BE2C (cell line): ENCODE measurements at regions not wholly inside any gene's neighbourhood (a gene's known extent, or its start where the extent isn't known, plus 50 kb on each side); places are given as distances from the start of the nearest gene placed in this dataset.

ENCODE experiments used
- DNase-seq: peaks from one replicate; pipeline ENCODE4 v3.0.0-alpha.2; 2020
- H3K27me3 ChIP-seq: fragments of 250-450 bp; sonication (Bioruptor Pico); 2 replicates; pipeline ENCODE4 v1.5.1; 2020; ENCODE audit warnings: mild to moderate bottlenecking
- H3K36me3 ChIP-seq: fragments of 250-450 bp; sonication (Bioruptor Pico); 2 replicates; pipeline ENCODE4 v1.5.1; 2020; ENCODE audit warnings: mild to moderate bottlenecking
- H3K4me1 ChIP-seq: fragments of 250-450 bp; sonication (Bioruptor Pico); 2 replicates; pipeline ENCODE4 v1.5.1; 2020
- H3K4me3 ChIP-seq: 2 replicates; pipeline ENCODE4 v1.5.1; 2011; ENCODE audit warnings: low read depth, low read length
- H3K9me3 ChIP-seq: fragments of 250-450 bp; sonication (Bioruptor Pico); 2 replicates; pipeline ENCODE4 v1.5.1; 2020
- TF ChIP-seq, protein P1 (sequence below): IDR thresholded peaks from 2 replicates; pipeline ENCODE4 v1.5.1; 2012; ENCODE audit warnings: mild to moderate bottlenecking, low read depth, low read length

DNA sequence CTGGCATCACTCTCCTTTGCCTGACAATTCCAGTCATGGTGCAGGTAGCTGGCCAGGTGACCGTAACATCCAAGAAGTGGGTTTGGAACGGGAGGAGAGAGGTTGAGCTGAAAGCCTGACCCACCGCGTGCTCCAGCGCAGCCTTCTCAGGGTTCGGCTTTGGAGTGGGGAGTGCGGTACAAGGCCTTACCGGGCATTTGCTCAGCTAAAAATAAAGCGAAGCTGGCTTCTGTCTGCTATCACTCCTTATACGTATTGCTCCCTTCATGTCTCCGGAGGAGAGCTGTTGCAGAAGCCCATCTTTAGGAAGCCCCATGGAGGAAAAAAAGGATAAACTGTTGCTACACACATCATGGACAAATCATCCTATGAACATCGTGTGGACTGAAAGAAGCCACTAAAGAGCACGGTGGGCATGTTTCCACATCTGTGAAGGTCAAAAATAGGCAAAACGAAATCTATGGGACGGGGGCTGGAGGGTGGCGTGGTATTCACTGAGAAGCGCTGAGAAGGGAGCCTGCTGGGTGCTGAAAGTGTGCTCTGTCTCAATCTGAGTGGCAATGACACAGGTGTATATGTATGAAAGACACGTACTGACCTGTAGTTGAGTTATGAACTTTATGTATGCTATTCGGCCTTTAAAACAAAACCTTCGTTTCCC is 57.2 kb upstream of the TAB2 start:
- Histone ChIP-seq H3K9me3 (no peaks in the 10 kb centered on the region), H3K4me3 (no peak overlapping the region), H3K27me3 (no peaks in the 10 kb centered on the region), H3K36me3 (no peaks in the 10 kb centered on the region), H3K4me1 (peaks cover 3% of the 10 kb centered on the region; the same call in 1 of the 2 replicates)
- TF ChIP-seq, protein P1, sequence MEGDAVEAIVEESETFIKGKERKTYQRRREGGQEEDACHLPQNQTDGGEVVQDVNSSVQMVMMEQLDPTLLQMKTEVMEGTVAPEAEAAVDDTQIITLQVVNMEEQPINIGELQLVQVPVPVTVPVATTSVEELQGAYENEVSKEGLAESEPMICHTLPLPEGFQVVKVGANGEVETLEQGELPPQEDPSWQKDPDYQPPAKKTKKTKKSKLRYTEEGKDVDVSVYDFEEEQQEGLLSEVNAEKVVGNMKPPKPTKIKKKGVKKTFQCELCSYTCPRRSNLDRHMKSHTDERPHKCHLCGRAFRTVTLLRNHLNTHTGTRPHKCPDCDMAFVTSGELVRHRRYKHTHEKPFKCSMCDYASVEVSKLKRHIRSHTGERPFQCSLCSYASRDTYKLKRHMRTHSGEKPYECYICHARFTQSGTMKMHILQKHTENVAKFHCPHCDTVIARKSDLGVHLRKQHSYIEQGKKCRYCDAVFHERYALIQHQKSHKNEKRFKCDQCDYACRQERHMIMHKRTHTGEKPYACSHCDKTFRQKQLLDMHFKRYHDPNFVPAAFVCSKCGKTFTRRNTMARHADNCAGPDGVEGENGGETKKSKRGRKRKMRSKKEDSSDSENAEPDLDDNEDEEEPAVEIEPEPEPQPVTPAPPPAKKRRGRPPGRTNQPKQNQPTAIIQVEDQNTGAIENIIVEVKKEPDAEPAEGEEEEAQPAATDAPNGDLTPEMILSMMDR = no peak
- no peak for DNase-seq

DNA sequence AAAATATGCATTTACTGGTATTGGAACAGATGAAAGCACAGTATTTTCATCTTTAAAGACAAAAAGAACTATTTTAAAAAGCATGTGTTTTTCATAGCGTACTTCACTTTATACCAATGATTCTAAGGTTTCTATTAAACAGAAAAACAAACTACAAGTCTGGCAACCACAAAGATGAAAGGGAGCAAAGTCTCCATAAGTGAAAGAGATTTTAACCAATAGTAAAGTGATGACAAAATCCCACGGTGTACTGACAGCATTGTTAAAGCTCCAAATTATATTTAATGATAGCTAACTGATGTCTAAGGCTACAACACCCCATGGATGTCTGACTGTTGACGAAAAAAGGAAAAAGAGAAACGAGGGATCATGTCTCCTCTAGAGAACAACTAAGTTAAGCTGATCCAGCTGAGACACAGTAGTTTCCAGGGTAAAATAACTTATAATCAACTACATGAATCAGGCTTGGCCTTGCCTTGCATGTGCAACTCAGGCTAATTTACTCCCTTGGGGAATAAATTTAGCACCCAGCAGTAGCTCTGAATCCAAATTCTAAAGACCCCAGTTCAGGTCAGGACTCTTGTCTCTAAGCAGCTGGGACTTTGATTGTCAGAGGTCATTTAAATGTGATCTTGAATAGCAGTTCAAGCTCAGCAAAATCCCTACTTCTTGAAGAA is 56.0 kb upstream of the TAB2 start:
- no peak for DNase-seq
- Histone ChIP-seq H3K27me3 (no peaks in the 10 kb centered on the region), H3K4me3 (no peak overlapping the region), H3K4me1 (peaks cover 3% of the 10 kb centered on the region; the same call in 1 of the 2 replicates), H3K9me3 (no peaks in the 10 kb centered on the region), H3K36me3 (no peaks in the 10 kb centered on the region)
- TF ChIP-seq, protein P1 = no peak

DNA sequence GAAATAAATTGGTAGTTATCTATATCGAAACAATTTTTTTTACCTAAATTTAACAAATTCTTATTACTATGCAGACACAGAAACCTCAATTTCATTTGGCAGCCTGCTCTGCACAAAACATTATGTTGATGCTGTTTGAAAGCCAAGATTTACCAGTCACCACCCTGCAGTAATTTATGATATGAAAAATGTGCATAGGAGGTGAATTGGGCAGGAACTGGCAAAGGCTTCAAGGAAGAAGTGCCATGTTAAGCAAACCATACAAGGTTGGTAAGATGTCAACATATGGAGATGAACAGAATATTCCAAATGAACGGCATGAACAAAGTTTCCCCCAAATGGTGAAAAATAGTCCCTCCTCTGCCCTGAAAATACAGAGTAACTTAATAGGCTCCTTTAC is 54.2 kb upstream of the TAB2 start:
- Histone ChIP-seq H3K9me3 (no peaks in the 10 kb centered on the region), H3K36me3 (no peaks in the 10 kb centered on the region), H3K4me1 (peaks cover 3% of the 10 kb centered on the region; the same call in 1 of the 2 replicates), H3K4me3 (no peak overlapping the region), H3K27me3 (no peaks in the 10 kb centered on the region)
- no peak for DNase-seq
- TF ChIP-seq, protein P1 = no peak

DNA sequence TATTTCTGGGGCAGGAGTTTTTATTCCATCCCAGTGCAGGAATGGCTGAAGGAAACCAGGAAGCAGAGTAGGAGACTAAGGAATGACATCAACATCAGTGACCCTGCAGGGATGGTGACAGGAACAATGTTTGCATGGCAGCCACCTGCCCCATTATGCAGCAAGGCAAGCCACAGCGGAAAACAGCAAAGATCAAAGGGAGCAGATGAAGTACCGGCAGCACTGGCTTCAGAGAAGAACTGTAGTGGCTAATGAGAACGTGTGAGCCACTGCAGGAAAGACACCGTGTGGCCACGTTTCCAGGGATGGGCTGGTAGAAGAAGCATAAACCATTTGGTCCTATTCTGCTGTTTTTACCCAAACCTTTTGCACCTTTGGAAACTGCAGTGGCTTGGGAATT is 52.9 kb upstream of the TAB2 start:
- Histone ChIP-seq H3K4me1 (peaks cover 3% of the 10 kb centered on the region; the same call in 1 of the 2 replicates), H3K36me3 (no peaks in the 10 kb centered on the region), H3K4me3 (no peak overlapping the region), H3K9me3 (no peaks in the 10 kb centered on the region), H3K27me3 (no peaks in the 10 kb centered on the region)
- DNase-seq = no peak
- TF ChIP-seq, protein P1 = no peak

DNA sequence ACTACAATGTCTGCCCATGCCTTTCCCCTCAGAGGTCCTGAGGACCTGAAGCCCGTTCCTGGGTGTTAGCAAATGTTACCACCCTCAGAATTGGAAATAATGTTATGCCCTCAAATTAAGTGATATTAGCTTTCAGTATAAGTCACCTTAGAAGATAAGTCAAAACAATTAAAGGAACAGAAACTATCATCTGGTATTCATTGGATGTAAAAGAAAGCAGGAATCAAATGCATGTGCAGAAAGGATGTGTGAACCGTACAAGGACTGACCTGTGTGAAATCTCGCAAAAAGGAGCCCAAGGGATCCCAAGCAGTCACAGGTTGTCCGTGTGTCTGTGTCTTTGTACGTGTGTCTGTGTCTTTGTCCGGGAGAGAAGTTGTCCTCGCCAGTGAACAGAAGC is 51.6 kb upstream of the TAB2 start:
- no peaks in the 10 kb centered on the region for H3K27me3 ChIP-seq
- H3K4me1 ChIP-seq = peaks cover 3% of the 10 kb centered on the region; the same call in 1 of the 2 replicates
- TF ChIP-seq, protein P1 = no peak
- H3K9me3 ChIP-seq = no peaks in the 10 kb centered on the region
- no peak overlapping the region for H3K4me3 ChIP-seq
- H3K36me3 ChIP-seq = no peaks in the 10 kb centered on the region
- DNase-seq = no peak

DNA sequence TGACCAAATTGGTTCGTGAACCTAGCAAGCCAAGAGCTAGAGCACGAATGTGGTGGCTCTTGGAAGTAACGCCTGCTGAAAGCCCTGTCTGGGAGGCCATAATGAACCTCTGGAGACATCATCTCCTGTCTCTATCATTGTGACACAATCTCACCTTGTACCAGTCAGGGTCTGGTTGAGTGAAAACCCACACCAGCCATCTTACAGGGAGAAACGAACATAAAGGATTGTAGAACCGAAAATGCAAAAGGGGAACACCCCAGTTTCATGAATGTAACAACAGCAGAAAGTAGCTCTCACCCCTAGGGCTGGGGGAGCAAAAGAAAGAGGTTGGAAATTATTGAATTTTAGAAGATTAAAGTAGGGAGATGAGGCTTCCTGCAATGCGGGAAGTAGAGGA is 50.9 kb upstream of the TAB2 start:
- no peaks in the 10 kb centered on the region; the same call in 1 of the 2 replicates for H3K4me1 ChIP-seq
- DNase-seq = no peak
- no peaks in the 10 kb centered on the region for H3K9me3 ChIP-seq
- H3K36me3 ChIP-seq = no peaks in the 10 kb centered on the region
- no peak overlapping the region for H3K4me3 ChIP-seq
- H3K27me3 ChIP-seq = no peaks in the 10 kb centered on the region
- TF ChIP-seq, protein P1 = no peak
